ENCODE measurements at regions not wholly inside any gene's neighbourhood (a gene's known extent, or its start where the extent isn't known, plus 50 kb on each side); places are given as distances from the start of the nearest gene placed in this dataset.

GRCh38 chr9:7965063-7965462, 165.5 kb upstream of the DMAC1 start:
- TF ChIP-seq YY1 (IDR thresholded peaks at IDR 0.05; ENCODE audit: insufficient read depth, insufficient read length), result no peak
- TF ChIP-seq ZNF274 (IDR thresholded peaks at IDR 0.05; ENCODE audit: low read depth, low read length), result no peak
